HG03342 (cell line): ENCODE measurements at regions not wholly inside any gene's neighbourhood (a gene's known extent, or its start where the extent isn't known, plus 50 kb on each side); places are given as distances from the start of the nearest gene placed in this dataset.

ENCODE experiments used
- ATAC-seq: cut with Tn5 transposase; IDR thresholded peaks from one replicate; pipeline ENCODE4 v1.9.1; 2021; ENCODE audit warnings: mild to moderate bottlenecking, moderate library complexity; ENCODE audit not compliant: unreplicated experiment

GRCh38 chr10:5305374-5305773, 59.4 kb upstream of the UCN3 start:
- no peak for ATAC-seq

- no peak for ATAC-seq
Observed at GRCh38 chr10:5310914-5311313, 53.9 kb upstream of the UCN3 start.

- no peak for ATAC-seq
Observed at GRCh38 chr10:5311617-5312016, 53.1 kb upstream of the UCN3 start.

GRCh38 chr10:5314840-5315239, 49.9 kb upstream of the UCN3 start:
- no peak for ATAC-seq
